GM19455 (cell line): ENCODE measurements at regions not wholly inside any gene's neighbourhood (a gene's known extent, or its start where the extent isn't known, plus 50 kb on each side); places are given as distances from the start of the nearest gene placed in this dataset.
"Not testable (repeated sequence)": the region's sequence is repeated elsewhere in the genome, so short reads cannot be mapped to it uniquely, and the experiment has no call there.

ENCODE experiments used
- ATAC-seq: cut with Tn5 transposase; IDR thresholded peaks from one replicate; pipeline ENCODE4 v1.9.1; 2021; ENCODE audit not compliant: unreplicated experiment

- not testable (repeated sequence) for ATAC-seq
These were observed 130.9 kb downstream of the LAT start for GRCh38 chr16:29115802-29116141.

- not testable (repeated sequence) for ATAC-seq
These were observed 130.3 kb downstream of the LAT start for GRCh38 chr16:29114989-29115801.

GRCh38 chr16:29114574-29114973 lies 129.7 kb downstream of the LAT start:
- no peak for ATAC-seq

- not testable (repeated sequence) for ATAC-seq
These were observed 128.6 kb downstream of the LAT start for GRCh38 chr16:29113446-29113845.

GRCh38 chr16:29112755-29113347 lies 128.0 kb downstream of the LAT start:
- no peak for ATAC-seq

GRCh38 chr16:29111901-29112680 lies 127.2 kb downstream of the LAT start:
- ATAC-seq, result not testable (repeated sequence)

GRCh38 chr16:29111421-29111820 lies 126.6 kb downstream of the LAT start:
- no peak for ATAC-seq

GRCh38 chr16:29108625-29109169 lies 123.8 kb downstream of the LAT start:
- not testable (repeated sequence) for ATAC-seq

GRCh38 chr16:29107299-29107698 lies 122.4 kb downstream of the LAT start:
- ATAC-seq, result no peak

GRCh38 chr16:29106259-29106908 lies 121.5 kb downstream of the LAT start:
- not testable (repeated sequence) for ATAC-seq

- not testable (repeated sequence) for ATAC-seq
These were observed 119.7 kb downstream of the LAT start for GRCh38 chr16:29104600-29104999.

GRCh38 chr16:29097965-29098364 lies 113.1 kb downstream of the LAT start:
- not testable (repeated sequence) for ATAC-seq

- not testable (repeated sequence) for ATAC-seq
These were observed 110.1 kb downstream of the LAT start for GRCh38 chr16:29094729-29095624.

- ATAC-seq, result not testable (repeated sequence)
These were observed 109.5 kb downstream of the LAT start for GRCh38 chr16:29094325-29094724.

GRCh38 chr16:29089679-29090078 lies 104.8 kb downstream of the LAT start:
- not testable (repeated sequence) for ATAC-seq

- not testable (repeated sequence) for ATAC-seq
These were observed 102.8 kb downstream of the LAT start for GRCh38 chr16:29087673-29088072.

GRCh38 chr16:29081829-29082639 lies 97.2 kb downstream of the LAT start:
- not testable (repeated sequence) for ATAC-seq

GRCh38 chr16:29074554-29075402 lies 89.9 kb downstream of the LAT start:
- peak; percentile 85 for ATAC-seq
